ENCODE measurements at regions not wholly inside any gene's neighbourhood (a gene's known extent, or its start where the extent isn't known, plus 50 kb on each side); places are given as distances from the start of the nearest gene placed in this dataset.

- no peaks in the 10 kb centered on the region for H3K36me3 ChIP-seq
- no peak for DNase-seq (ENCODE audit: low spot score)
- H3K27ac ChIP-seq, result no peak overlapping the region
- no peak for ATAC-seq (ENCODE audit: insufficient number of reproducible peaks, low FRiP score, low read depth)
- no peaks in the 10 kb centered on the region for H3K27me3 ChIP-seq (replicated peaks; ENCODE audit: insufficient read depth)
- H3K4me3 ChIP-seq, result no peak overlapping the region
- H3K9me3 ChIP-seq, result no peaks in the 10 kb centered on the region
- no peak for TF ChIP-seq CTCF (IDR thresholded peaks at IDR 0.05)
- no peaks in the 10 kb centered on the region for H3K4me1 ChIP-seq (ENCODE audit: control insufficient read depth in 1 of 2, low read depth in 2 of 2)
These were observed 283.7 kb upstream of the ID2 start for GRCh38 chr2:8398040-8398668.

- H3K36me3 ChIP-seq, result no peaks in the 10 kb centered on the region
- no peak overlapping the region for H3K27ac ChIP-seq
- H3K9me3 ChIP-seq, result no peaks in the 10 kb centered on the region
- H3K4me3 ChIP-seq, result no peak overlapping the region
- H3K27me3 ChIP-seq (replicated peaks; ENCODE audit: insufficient read depth), result no peaks in the 10 kb centered on the region
- H3K4me1 ChIP-seq (ENCODE audit: control insufficient read depth in 1 of 2, low read depth in 2 of 2), result no peaks in the 10 kb centered on the region
- ATAC-seq (ENCODE audit: insufficient number of reproducible peaks, low FRiP score, low read depth), result no peak
- no peak for TF ChIP-seq CTCF (IDR thresholded peaks at IDR 0.05)
- no peak for DNase-seq (ENCODE audit: low spot score)
These were observed 282.1 kb upstream of the ID2 start for GRCh38 chr2:8399731-8400130.

GRCh38 chr2:8400196-8400595 lies 281.7 kb upstream of the ID2 start:
- no peaks in the 10 kb centered on the region for H3K27me3 ChIP-seq (replicated peaks; ENCODE audit: insufficient read depth)
- H3K9me3 ChIP-seq, result no peaks in the 10 kb centered on the region
- TF ChIP-seq CTCF (IDR thresholded peaks at IDR 0.05), result no peak
- no peaks in the 10 kb centered on the region for H3K4me1 ChIP-seq (ENCODE audit: control insufficient read depth in 1 of 2, low read depth in 2 of 2)
- H3K27ac ChIP-seq, result no peak overlapping the region
- DNase-seq (ENCODE audit: low spot score) (no peak), ATAC-seq (ENCODE audit: insufficient number of reproducible peaks, low FRiP score, low read depth) (no peak)
- no peak overlapping the region for H3K4me3 ChIP-seq
- no peaks in the 10 kb centered on the region for H3K36me3 ChIP-seq

GRCh38 chr2:8402222-8402621 lies 279.6 kb upstream of the ID2 start:
- H3K36me3 ChIP-seq, result no peaks in the 10 kb centered on the region
- no peak overlapping the region for H3K4me3 ChIP-seq
- H3K27me3 ChIP-seq (replicated peaks; ENCODE audit: insufficient read depth), result no peaks in the 10 kb centered on the region
- TF ChIP-seq CTCF (IDR thresholded peaks at IDR 0.05), result no peak
- H3K9me3 ChIP-seq, result no peaks in the 10 kb centered on the region
- no peak for ATAC-seq (ENCODE audit: insufficient number of reproducible peaks, low FRiP score, low read depth)
- DNase-seq (ENCODE audit: low spot score), result no peak
- no peaks in the 10 kb centered on the region for H3K4me1 ChIP-seq (ENCODE audit: control insufficient read depth in 1 of 2, low read depth in 2 of 2)
- H3K27ac ChIP-seq, result no peak overlapping the region

- DNase-seq (ENCODE audit: low spot score) (no peak), ATAC-seq (ENCODE audit: insufficient number of reproducible peaks, low FRiP score, low read depth) (no peak)
- H3K4me3 ChIP-seq, result no peak overlapping the region
- H3K4me1 ChIP-seq (ENCODE audit: control insufficient read depth in 1 of 2, low read depth in 2 of 2), result no peaks in the 10 kb centered on the region
- no peaks in the 10 kb centered on the region for H3K9me3 ChIP-seq
- no peak overlapping the region for H3K27ac ChIP-seq
- H3K36me3 ChIP-seq, result no peaks in the 10 kb centered on the region
- no peak for TF ChIP-seq CTCF (IDR thresholded peaks at IDR 0.05)
- no peaks in the 10 kb centered on the region for H3K27me3 ChIP-seq (replicated peaks; ENCODE audit: insufficient read depth)
These were observed 278.0 kb upstream of the ID2 start for GRCh38 chr2:8403876-8404275.

Data from thoracic aorta (tissue), 2 donors.